HG03060 (cell line): ENCODE measurements at regions not wholly inside any gene's neighbourhood (a gene's known extent, or its start where the extent isn't known, plus 50 kb on each side); places are given as distances from the start of the nearest gene placed in this dataset.
"Not testable (repeated sequence)": the region's sequence is repeated elsewhere in the genome, so short reads cannot be mapped to it uniquely, and the experiment has no call there.

Experiments used
- ATAC-seq: cut with Tn5 transposase; IDR thresholded peaks from one replicate; pipeline ENCODE4 v1.9.1; 2021; ENCODE audit warnings: low read depth, moderate number of reproducible peaks; ENCODE audit not compliant: unreplicated experiment

- not testable (repeated sequence) for ATAC-seq
These were observed 1523.1 kb upstream of the ADGRL3 start for GRCh38 chr4:59676992-59677391.

GRCh38 chr4:59685626-59686025 is 1514.5 kb upstream of the ADGRL3 start:
- no peak for ATAC-seq

GRCh38 chr4:59689149-59689548 is 1511.0 kb upstream of the ADGRL3 start:
- ATAC-seq = no peak

GRCh38 chr4:59695355-59696053 is 1504.6 kb upstream of the ADGRL3 start:
- no peak for ATAC-seq

GRCh38 chr4:59698041-59698440 is 1502.1 kb upstream of the ADGRL3 start:
- ATAC-seq = no peak

- no peak for ATAC-seq
These were observed 1499.5 kb upstream of the ADGRL3 start for GRCh38 chr4:59700651-59701050.

GRCh38 chr4:59704616-59705015 is 1495.5 kb upstream of the ADGRL3 start:
- ATAC-seq = no peak

- ATAC-seq = no peak
These were observed 1487.7 kb upstream of the ADGRL3 start for GRCh38 chr4:59712470-59712869.

- not testable (repeated sequence) for ATAC-seq
These were observed 1475.8 kb upstream of the ADGRL3 start for GRCh38 chr4:59724286-59724685.

GRCh38 chr4:59727745-59728144 is 1472.4 kb upstream of the ADGRL3 start:
- no peak for ATAC-seq

- ATAC-seq = no peak
These were observed 1471.6 kb upstream of the ADGRL3 start for GRCh38 chr4:59728496-59728895.

GRCh38 chr4:59729321-59729720 is 1470.8 kb upstream of the ADGRL3 start:
- ATAC-seq = no peak

- no peak for ATAC-seq
These were observed 1451.7 kb upstream of the ADGRL3 start for GRCh38 chr4:59748433-59748832.

GRCh38 chr4:59759082-59759825 is 1440.9 kb upstream of the ADGRL3 start:
- ATAC-seq = no peak

GRCh38 chr4:59762344-59762743 is 1437.8 kb upstream of the ADGRL3 start:
- no peak for ATAC-seq

- no peak for ATAC-seq
These were observed 1429.4 kb upstream of the ADGRL3 start for GRCh38 chr4:59770601-59771264.

GRCh38 chr4:59772641-59773139 is 1427.4 kb upstream of the ADGRL3 start:
- ATAC-seq = no peak

GRCh38 chr4:59780271-59780670 is 1419.9 kb upstream of the ADGRL3 start:
- not testable (repeated sequence) for ATAC-seq

- no peak for ATAC-seq
These were observed 1395.0 kb upstream of the ADGRL3 start for GRCh38 chr4:59805176-59805575.

GRCh38 chr4:59814402-59815010 is 1385.6 kb upstream of the ADGRL3 start:
- ATAC-seq = no peak

GRCh38 chr4:59818656-59819055 is 1381.5 kb upstream of the ADGRL3 start:
- ATAC-seq = no peak
